Amniotic epithelial cell (primary cell): ENCODE measurements at regions not wholly inside any gene's neighbourhood (a gene's known extent, or its start where the extent isn't known, plus 50 kb on each side); places are given as distances from the start of the nearest gene placed in this dataset.
"Not testable (repeated sequence)": the region's sequence is repeated elsewhere in the genome, so short reads cannot be mapped to it uniquely, and the experiment has no call there.

ENCODE experiments used
- DNase-seq: peaks from one replicate; pipeline ENCODE4 v3.0.0-alpha.2; 2010; ENCODE audit warnings: low read depth

DNA sequence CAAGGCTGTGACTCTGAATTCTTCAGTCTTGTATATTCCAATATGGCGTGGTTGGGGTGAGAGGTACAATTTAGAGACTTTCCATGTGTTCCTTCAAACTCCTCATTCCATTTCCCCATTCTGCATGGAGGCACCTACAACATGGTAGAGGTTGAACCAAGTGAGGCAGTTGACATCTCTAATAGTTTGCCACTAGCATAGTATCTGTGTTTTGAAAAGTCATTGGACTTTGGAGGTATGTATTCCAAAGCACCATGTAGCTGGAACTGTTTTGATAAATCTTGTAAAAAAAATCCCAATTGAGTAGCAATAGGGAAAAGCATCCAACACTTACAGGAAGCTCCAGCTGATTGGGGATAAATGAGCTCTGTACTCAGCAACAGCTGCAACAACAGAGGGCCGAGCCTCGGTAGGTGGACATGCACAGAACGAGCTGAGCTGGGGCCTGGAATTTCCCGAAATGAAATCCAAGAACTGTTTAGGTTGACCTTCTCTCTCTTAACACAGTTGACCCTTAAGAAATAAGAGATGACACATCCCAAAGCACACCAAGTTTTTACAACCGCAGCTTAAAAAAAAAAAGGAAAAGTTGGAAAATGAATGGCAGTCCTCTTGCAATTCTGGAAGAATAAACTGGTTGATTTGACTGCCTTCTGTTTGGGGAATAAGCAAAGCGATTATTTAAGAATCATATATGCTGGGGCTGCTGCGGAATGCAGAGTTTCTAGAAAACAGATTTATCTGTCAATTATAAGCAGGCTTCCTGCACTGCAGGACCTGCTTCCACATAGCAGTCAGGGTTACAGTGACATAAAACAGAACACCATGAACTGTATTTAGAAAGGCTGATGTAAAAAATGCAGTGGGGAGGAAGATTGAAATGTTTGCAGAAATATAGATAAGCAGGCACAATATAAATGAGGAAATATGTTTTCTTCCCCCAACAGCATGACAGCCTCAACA, 194.6 kb upstream of the KRR1 start:
- peak; percentile 96 for DNase-seq

DNA sequence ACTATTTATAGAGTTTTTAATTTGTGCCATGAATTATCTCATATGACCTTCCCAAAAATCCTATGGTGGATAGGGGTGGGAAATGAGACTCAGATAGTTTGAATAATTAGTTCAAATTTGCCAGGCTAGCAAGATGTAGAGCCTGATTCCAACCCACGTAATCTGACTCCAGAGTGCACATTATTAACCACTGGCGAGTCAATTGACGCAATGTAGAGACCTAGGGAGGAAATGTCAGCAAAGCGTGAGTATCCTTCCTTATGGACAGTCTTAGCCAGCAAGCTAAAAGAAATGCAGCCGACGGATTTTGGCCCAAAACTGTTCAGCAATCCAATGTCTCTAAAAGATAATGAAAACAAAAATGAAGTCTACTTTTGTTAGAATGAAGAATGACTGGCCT, 193.3 kb upstream of the KRR1 start:
- peak; percentile 53 for DNase-seq

DNA sequence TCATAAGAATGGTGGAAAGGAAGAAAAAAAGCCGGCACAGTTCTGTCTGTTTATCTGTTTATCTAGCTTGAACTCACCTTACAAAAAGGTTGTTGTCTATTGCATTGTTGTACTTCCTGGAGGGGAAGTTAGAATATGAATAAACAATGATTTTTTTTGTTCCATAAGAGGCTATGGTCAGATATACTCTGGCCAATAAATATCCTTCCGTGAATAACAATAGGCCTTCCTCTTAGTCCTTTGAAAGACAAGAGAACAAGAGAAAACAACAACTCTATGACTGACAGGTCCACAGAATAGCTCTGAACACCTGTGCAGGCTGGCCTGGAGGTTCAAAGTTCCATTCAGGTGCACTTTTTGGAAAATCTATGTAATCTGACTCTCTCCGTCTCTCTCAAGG, 192.8 kb upstream of the KRR1 start:
- DNase-seq = no peak

DNA sequence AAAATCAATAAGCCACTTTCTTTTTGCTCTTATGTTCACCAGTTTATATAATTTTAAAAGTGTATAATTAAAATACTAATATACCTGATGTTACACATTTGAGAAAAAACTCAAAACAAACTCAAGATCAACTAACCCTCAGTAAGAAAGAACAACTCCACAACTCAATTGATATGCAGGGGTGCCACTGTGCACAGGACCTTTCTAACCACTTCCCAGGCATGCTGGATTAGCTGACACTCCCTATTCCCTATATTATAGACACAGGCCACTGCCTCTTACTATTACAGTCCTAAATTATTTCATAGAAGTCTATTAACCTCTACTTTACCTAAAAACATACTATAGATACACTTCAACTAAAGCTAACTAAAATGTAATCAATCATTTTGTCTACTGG, 191.7 kb upstream of the KRR1 start:
- no peak for DNase-seq

DNA sequence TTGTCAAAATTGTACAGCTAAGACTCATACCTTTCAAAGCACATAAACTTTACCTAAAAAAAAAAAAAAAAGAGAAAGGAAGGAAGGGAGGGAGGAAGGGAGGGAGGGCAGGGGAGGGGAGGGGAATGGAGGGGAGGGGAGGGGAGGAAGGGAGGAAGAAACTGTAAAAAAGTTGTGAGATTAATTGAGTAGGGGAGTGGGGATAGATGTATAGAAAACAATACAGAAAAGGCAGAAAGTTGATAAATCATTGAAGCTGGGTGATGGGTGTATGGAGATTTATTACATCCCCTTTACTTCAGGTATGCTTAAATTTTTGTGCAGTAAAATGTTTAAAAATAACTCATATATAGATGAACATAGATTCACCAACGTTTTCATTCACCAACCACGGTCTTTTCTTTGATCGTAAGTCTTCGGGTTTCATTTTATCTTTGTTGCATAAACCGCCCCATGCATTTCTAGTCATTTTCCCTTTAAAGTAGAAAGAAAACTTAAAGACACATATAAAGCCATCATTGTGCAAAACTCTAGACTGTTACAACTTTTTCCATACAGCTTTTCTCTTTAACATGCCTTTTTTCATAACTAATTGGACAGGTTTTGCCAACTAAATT, 191.2 kb upstream of the KRR1 start:
- no peak for DNase-seq

DNA sequence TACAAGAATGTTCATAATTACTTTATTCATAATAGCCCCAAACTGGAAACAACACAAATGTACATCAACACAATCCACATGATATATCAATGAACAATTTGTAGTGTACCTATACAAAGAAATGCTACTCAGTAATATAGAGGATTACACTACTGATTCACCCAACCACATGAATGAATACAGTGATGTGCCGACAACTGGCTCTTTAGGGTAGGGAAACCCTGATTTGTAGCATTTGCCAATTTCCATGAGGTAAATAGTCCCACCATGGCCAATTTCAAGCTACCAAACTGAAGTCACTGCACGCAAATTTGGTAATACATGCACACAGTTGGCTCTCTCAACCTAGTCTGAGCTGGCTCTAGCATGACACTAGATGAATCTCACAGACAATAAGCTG, 190.4 kb upstream of the KRR1 start:
- DNase-seq = no peak

DNA sequence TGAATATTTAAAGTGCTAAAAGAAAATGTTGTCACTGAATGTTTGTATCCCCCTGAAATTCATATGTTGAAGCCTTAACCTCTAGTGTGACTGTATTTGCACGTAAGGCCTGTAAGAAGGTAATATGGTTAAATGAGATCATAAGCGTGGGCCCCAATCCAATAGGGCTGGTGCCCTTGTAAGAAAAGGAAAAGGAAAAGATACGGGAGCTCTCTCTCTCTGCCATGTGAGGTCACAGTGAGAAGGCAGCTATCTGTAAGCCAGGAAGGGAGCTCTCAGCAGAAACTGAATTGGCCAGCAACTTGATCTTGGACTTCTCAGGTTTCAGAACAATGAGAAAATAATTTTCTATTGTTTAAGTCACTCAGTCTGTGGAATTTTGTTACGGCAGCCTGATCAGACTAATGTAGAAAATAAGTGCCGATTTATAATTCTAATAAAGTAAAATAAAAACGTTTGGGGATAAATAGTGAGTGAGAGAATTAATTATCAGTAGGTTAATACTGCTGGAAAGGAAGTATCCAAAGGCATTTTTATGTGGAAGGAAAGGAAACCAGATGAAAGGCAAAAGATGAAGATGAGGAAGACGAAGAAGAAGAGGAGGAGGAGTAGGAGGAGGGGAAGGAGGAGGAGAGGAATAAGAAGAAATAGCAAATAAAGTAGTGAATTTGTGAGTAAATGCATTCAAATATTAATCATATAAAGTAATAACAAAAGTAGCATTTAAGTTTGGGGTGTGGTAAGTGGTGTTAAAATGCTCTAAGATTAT, 188.5 kb upstream of the KRR1 start:
- DNase-seq = peak; percentile 27

DNA sequence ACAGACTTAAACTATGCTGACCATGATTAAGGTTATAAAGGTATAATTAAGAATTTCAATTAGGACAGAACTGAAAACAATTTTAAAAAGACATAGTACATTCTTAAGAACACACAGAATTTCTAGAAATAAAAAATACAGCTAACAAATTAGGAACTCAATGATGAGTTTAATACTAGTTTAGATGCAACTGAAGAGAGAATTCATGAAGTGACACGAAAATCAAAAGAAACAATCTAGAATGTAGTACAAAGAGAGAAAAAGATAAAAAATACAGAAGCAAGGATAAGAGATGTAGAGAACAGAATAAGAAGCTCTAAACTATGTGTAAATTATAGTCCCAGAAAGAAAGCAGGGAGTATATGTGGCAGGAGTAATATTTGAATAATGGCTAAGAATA, 187.8 kb upstream of the KRR1 start:
- no peak for DNase-seq

DNA sequence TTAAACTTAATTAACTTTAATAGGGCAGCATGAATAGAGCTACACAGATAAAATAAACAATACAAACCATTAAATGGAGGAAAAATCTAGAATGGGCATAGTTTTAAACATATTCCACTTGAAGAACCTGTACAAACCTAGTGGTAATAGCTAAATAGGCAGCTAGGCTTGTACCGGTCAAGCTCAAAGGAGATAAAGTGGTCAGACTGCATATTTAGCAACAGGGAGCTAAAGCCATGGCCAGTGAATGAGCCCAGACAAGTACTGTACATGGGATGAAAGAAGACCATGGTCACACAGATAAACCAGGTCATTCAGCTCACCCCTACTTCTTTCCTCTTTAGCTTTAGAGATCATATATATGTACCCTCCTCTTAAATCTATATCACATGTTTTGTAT, 186.6 kb upstream of the KRR1 start:
- no peak for DNase-seq

DNA sequence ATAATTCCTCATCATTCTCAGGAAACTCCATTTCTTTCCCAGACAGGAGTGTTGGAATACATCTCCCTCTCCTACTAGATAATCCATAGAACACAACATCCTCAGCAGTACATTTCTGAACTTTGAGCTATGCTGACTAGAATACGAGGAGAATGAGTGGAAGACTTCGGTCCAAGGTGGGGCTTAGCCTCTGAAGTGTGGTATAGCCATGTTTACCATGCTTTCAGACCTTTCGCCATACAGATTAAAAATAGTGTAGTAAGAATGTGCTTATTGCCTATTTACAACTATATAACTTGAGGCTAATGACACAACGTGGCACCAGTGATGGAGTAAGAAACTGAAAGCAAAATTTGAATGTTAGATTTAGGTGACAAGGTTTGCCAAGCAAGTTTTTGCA, 184.5 kb upstream of the KRR1 start:
- DNase-seq = no peak

DNA sequence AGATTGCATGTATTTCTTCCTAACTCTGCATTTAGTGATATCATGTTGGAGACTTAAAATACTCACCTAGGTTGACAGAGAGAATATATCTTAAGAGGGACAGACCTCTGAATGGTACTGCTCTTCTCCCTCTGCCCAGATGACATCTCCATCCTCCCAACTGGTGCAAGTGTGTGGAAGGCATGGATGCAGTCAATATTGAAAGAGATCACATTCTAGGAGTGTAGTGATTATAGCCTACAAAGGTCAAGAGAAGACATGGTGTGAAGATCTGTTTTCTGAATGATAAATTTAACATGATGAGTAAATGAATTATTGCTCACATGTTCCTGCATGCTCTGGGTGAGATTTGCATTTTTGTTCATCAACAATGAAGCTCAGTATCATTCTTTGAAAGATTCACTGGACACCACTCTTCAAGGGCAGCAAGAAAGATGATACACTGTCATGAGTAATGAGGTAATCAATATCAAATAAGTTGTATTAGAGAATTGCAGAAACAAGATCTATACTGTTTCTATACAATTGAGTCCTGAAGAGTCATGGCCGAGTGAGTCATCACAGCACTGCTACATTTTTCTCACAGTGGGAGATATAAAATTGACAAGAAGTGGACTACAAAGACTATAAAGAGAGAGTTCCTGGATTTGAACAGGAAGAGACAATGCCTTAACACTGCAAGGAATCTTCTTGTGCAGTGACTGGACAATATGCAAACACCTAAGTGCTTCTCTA, 183.3 kb upstream of the KRR1 start:
- no peak for DNase-seq

DNA sequence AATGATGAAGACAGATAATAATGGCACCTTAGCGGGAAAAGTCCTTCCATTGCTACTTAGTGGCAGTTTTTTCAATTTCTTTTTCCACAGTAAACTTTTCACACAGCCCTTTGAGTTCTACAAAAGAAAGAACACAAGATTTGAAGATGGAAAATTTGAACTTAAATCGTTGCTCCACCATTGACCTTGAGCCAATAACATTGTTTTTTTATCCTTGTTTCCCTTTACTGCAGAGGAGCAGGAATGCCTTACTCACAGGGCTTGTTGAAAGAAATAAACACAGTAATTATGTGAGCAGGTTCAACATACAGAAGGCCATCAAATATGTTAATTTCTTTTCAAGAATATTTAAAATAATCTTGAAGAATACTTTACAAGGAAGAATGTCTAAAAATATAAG, 181.5 kb upstream of the KRR1 start:
- peak; percentile 34 for DNase-seq

DNA sequence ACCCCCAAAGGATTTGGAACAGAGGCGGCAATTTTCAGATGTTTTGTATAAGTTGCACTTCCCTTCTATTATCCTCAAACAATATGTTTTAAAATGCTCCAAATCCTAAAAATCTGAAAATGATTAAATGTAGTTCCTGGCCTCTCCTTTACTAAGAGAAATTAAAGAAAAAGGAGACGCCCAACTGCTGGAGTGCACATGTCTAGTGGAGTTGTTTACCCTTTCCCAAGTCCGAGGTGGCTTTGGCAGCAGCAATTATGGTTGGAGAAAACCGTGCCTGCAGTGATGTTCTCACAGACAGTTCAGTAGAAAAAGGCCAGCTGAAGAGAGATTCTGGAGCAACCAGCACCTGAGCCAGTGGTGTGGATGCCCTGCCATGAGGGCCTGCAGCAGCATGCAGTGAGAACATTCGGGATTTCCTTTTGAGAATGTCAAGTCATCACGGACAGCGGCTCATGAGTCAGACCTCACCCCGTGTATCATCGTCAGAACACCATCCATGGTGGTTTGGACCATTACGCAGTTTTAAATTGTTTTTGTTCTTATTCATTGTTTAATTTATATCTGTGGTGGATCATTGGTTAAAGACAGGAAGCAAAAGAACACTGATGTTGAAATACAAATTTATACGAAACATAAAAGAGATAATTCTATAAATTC, 179.0 kb upstream of the KRR1 start:
- DNase-seq = peak; percentile 99

DNA sequence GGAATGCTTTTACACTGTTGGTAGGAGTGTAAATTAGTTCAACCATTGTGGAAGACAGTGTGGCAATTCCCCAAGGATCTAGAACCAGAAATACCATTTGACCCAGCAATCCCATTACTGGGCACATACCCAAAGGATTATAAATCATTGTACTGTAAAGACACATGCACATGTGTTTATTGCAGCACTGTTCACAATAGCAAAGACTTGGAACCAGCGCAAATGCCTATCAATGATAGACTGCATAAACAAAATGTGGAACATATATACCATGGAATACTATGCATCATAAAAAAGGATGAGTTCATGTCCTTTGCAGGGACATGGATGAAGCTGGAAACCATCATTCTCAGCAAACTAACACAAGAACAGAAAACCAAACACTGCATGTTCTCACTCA, 174.8 kb upstream of the KRR1 start:
- DNase-seq = not testable (repeated sequence)

DNA sequence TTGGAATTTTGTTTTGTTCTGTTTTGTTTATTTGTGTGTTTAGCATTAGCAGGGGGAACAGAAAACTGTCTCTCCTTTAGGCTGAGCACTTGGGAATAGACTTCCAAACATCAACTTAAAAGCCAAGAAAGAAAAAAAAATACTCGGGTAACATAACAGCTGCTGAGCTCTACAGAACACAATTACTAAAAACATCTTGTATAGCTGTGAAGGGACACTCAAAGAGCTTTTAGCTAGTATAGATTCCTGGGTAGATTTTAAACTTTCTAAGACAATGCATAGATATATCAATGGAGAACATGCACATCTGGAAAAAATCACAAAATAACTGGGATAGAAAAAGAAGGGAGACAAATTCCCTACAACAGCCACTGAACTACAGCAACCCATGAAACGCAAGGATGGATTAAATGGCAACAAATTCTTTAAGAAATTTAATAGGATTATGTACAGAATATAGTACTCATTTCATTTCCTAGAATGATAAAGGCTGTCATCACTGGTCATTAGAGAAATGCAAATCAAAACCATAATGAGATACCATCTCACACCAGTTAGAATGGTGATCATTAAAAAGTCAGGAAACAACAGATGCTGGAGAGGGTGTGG, 174.3 kb upstream of the KRR1 start:
- no peak for DNase-seq

DNA sequence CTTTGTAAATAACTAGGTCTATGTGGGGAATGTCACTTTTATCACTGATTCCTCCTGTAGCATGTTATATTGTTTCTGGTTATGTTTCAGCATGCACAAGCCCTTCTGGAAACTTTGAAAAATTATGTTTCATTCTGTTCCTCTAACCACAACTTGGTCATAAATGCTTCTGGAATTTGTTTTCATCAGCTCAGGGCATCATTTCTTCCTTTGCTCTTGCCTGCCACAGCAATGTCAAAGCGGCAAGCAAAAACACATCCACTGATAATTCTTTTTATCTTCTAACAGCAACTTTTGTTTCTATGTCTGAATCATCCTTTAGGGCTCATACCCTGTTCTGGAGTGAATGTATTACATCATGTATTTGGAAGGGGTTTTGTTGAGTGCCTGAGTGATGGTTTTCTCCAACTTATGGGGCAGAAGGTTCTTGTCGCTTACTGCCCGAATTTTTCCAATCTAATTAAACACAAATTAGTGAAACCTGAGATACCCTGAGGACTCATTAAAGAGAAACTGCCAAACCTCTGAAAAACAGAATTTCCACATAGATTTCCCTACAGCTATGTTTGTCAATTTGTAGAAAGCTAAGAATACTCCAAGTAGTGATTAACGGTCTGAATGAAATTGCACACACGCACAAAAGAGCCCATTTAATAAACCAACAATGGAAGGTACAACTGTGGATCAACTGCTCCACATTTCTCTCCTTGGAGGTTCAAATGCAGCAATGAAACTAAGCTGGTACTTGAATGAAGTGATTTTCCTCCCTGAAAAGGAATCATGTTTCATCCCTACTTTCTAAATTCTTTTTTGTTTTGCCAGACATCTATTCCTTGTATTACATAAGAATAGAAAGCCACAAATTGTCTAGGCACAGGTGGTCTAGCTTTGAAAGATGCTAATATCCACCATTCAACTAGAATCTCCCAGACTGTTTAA, 173.5 kb upstream of the KRR1 start:
- peak; percentile 99 for DNase-seq

DNA sequence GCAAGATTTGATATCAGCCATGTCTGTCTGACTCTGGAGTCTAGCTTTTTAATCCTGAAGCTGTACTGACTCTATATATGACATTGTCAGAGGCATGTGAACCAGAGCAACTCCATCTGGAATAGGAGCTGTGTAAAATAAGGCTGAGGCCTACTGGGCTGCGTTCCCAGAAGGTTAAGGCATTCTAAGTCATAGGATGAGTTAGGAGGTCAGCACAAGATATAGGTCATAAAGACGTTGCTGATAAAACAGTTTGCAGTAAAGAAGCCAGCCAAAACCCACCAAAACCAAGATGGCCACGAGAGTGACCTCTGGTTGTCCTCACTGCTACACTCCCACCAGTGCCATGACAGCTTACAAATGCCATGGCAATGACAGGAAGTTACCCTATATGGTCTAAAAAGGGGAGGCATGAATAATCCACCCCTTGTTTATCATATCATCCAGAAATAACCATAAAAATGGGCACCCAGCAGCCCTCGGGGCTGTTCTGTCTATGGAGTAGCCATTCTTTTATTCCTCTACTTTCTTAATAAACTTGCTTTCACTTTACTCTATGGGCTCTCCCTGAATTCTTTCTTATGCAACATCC, 172.7 kb upstream of the KRR1 start:
- peak; percentile 92 for DNase-seq

DNA sequence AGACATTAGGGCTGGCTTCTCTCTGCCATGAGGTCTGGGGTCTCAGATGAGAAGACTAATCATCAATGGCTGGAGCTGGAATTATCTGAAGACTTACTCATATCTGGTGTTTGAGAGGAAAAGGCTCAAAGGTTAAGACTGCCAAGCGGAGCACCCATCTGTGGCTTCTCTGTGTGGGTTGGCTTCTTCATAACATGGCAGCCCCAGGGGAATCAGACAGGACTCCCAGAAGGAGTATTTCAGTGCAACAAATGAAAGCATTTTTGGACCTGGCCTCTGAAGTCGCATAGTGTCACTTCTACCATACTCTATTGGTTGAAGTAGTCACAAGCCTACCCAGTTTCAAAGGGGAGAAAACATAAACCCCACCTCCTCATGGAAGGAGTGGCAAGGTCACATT, 171.8 kb upstream of the KRR1 start:
- no peak for DNase-seq

DNA sequence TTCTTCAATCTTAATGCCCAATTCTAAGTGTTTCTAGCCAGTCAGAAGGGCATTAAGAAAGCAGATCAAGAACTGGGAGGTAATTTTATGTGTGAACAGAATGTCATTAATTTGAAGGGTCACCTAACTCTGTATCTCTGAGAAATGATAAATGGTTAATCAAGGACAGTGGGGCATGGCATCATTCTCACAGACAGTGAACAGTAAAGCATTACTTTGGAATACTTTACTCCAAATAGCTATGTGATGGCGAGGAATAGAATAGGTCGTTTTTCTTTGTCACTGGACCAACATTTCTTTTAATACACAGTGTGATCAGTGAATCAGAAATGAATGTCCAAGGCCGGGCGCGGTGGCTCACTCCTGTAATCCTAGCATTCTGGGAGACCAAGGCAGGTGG, 166.1 kb upstream of the KRR1 start:
- DNase-seq = no peak

DNA sequence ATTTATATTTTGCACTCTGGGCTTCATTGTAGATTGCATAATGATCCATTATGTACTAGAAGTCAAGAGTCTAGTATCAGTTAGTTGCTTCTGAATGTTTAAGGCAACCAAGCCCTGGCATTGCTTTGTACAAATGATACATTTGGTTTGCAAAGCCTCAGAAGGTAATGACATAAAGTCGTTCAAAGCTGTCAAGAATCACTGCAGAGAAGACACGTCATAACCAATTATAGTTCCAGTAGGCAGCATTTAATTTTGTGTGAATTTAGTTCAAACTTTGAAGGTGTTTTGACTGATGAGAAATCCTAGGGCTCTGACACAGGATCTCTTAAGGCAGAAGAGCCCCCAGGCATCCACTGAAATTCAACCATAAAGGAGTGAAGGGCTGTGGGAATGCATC, 163.0 kb upstream of the KRR1 start:
- DNase-seq = no peak
